Stimulated activated CD8-positive, alpha-beta memory T cell treated with anti-CD3 and anti-CD28 coated beads, Interleukin-4, amount 100 ng/mL, for 1 hour (primary cell): ENCODE measurements at regions not wholly inside any gene's neighbourhood (a gene's known extent, or its start where the extent isn't known, plus 50 kb on each side); places are given as distances from the start of the nearest gene placed in this dataset.
"Not testable (repeated sequence)": the region's sequence is repeated elsewhere in the genome, so short reads cannot be mapped to it uniquely, and the experiment has no call there.

Source experiments
- DNase-seq, 2 donors: peaks; one replicate each; pipeline ENCODE4 v3.0.0-alpha.2; 2020; ENCODE audit warnings: low read depth in 2 of 2, low spot score in 1 of 2

DNA sequence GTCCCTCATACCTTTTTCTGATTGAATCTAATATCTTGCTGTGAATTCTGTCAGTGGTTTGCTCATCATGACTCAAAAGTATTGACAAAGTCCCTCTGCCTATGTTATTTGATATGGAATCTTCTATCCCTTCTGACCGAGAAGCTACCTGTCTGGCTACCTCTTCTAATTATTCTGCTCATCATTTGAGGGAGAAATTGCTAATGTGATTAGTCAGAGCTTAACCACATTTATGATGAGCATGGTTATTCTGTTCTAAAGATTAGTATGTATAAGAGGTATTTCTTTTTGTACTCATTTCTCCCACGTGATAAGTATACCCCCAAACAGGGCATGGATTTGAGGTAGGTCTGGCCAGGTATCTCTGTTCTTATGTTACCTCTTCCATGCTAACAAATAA lies 428.4 kb upstream of the KCNMB2 start:
- DNase-seq, result no peak

DNA sequence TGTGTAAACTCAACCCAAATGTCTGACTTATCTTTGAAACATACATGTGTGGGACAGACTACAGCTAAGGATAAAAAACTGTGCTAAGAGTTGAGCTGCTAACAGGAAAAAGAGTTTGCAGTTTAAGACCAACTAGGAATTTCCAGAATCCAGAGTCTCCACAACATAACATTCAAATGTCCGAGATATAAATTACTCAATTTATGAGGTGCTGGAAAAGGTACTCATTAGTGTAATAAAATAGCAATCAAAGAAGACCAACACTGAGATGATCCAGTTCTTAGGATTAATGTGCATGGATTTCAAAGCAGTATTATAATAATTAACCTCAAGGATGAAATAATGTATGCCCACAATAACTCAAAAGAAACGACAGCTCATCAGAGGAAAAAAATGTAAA lies 426.5 kb upstream of the KCNMB2 start:
- DNase-seq, result no peak

DNA sequence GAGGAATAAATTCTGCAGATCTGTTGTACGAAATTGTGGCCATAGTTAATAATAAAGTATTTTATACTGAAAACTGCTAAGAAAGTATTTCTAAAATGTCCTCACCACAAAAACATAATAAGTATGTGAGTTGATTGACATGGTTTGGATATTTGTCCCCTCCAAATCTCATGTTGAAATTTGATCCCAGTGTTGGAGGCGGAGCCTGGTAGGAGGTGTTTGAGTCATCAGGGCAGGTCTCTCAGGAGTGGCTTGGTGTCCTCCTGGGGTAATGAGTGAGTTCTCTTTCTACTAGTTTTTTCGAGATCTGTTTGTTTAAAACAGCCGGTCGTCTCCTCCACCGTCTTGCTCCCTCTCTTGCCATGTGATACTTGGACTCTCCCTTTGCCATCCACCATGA lies 424.1 kb upstream of the KCNMB2 start:
- no peak for DNase-seq

DNA sequence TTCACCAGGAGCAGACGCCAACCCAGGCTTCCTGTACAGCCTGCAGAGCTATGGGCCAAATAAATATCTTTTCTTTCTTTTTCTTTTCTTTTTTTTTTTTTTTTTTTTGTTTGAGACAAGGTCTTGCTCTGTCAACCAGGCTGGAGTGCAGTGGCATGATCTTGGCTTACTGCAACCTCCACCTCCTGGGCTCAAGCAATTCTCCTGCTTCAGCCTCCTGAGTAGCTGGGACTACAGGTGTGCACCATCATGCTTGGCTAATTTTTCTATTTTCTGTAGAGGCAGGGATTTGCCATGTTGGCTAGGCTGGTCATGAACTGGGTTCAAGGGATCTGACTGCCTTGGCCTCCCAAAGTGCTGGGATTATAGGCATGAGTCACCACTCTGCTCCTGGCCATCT lies 423.7 kb upstream of the KCNMB2 start:
- DNase-seq, result not testable (repeated sequence)

DNA sequence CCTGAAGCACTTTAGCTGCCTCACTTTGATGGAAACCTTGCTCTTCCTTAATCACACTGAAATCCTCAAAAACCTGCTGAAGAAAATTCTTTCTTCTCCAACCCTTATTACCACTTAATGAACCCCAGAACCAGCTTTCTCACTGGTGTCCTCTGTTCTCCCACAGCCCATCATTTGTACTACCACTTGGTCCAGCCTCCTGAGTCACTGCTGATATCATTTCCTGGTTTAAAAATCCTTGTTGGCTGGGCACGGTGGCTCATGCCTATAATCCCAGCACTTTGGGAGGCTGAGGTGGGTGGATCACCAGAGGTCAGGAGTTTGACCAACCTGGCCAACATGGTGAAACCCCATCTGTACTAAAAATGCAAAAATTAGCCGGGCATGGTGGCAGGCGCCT lies 418.6 kb upstream of the KCNMB2 start:
- no peak for DNase-seq

DNA sequence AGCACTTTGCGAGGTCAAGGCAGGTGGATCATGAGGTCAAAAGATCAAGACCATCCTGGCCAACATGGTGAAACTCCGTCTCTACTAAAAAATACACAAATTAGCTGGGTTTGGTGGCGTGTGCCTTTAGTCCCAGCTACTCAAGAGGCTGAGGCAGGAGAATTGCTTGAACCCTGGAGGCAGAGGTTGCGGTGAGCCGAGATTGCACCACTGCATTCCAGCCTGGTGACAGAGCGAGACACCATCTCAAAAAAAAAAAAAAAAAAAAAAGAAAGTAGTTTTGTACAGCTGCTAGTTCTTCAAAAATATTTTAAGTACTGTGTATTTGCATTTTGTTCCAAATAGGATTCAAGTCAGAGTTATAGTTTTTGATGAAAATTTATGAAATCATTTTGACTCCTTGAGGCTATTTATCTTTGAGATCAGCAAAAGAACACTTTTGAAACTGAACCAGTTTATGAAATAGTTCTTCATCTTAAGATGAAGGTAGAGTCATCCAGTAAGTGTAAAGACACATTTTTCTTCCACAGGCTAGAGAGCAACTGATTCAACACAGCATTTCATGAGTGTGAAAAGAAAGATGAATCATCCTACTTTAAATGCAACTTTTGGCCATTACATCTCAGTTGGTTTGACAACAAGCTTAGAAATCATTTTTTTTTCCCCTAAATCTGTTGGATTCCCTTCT lies 416.5 kb upstream of the KCNMB2 start:
- DNase-seq, result not testable (repeated sequence)

DNA sequence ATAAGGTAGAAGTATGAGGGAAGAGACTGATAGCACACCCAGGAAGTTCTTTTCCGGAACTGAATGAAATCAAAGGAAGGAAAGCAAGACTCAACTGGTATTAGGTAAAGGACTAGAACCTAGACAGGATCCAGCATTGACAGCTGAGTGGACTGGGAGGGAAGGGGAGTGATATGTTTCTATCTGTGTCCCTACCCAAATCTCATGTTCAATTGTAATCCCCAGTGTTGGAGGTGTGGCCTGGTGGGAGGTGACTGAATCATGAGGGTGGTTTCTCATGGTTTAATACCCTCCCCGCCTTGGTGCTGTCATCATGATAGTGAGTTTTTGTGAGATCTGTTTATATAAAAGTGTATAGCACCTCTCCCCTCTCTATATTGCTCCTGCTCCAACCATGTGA lies 415.9 kb upstream of the KCNMB2 start:
- no peak for DNase-seq

DNA sequence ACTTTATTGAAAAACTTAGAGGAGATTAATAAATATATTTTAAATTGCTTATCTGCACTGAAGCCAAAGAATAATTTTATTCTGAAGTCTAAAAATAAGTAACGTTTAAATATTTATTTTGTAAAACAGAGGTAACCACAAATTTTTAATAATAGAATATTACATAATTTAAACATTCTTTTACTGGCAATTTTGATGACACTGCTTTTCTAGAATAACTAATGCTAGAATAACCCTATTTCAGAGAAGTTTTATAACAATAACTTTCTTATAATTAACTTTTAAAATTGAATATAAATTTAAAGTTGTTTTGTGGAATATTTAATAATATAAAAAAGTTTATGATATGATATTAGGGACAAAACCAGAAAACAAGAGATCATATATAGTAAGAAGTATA lies 409.6 kb upstream of the KCNMB2 start:
- DNase-seq, result no peak

DNA sequence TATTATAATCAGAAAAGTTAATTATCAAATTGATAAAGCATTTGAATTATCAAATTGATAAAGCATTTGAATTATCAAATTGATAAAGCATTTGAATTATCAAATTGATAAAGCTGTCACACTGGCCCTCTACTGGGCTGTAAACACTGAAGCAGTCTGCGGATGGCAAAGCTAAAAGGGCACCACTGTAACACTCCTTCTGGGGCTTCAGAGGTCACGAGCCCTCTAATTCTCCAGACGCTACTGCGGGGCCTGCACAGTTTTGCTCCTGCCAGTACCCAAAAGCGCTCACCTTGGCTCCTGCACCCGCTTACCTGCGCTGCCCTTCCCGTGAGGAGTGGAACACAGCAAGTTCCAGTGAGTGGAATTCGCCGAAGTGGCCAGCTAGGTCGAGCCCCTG lies 409.0 kb upstream of the KCNMB2 start:
- no peak for DNase-seq

DNA sequence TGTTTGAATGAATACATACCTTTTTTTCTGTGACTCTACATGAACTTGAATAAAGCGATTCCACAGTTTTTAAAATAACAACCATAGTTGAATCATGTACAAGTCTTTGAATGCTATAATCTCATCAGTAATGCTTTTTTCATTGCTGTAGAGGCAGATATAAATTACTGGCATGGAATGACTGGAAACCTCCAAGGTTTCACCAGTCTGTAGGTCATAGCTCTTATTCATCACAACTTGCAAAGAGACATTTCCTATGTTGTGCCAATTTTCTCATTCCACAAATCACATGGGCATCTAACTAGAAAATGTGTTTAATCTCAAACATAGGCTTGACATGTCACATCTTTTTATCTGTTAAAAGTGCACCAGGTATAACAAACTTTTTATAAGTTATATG lies 407.1 kb upstream of the KCNMB2 start:
- DNase-seq, result no peak

DNA sequence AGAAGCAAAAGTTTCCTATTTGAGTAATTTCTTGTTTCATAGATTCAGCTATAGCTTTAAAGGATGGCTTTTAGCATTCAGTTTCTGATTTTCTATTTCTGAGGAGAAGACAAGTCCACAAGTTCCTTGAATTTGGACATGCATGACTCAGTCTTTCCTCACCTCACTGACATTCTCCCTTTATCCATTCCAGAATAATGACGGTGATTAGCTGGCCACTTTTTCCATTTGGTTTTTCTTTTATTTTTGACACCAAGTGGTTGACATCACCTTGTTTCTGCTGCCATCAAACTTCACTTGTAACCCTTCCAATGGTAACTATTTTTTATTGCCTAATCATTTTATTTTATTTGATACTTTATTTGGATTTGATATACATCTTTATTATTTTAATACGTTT lies 404.4 kb upstream of the KCNMB2 start:
- no peak for DNase-seq

DNA sequence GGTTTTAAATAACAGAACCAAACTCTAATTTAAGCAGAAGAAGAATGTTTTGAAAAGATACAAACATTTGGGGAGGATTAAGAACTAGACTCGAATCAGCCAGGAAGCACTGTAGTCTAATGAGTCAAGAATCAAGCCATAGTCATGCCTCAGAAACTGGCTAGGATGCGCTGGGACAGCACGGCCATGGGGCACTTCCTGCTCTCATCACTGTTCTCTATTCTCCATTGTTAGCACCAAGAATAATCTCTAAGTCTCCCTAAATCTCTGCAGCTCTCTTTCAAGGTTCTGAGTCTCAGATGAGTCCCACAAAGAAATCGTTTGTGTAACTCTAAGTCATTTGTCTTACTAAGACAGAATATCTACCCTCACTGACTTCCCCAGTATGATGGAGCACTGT lies 399.0 kb upstream of the KCNMB2 start:
- DNase-seq, result no peak

DNA sequence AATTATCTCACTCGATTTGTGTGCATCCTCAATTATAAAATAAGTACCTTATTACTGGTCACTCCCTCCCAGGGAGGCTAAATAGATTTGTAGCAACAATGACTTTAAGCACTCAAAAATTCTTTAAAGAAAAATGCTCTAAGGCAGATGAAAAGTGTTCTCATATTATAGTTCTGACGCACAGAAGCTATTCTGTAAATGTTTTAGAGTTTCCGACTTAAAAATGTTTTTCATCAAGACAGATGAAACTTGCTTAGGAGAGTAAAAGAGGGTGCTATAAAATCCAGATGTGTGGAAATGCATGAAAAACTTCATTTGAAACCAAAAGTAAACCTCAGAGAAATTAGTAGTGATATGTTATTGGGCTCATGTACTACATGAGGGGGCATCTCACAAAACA lies 398.4 kb upstream of the KCNMB2 start:
- DNase-seq, result no peak

DNA sequence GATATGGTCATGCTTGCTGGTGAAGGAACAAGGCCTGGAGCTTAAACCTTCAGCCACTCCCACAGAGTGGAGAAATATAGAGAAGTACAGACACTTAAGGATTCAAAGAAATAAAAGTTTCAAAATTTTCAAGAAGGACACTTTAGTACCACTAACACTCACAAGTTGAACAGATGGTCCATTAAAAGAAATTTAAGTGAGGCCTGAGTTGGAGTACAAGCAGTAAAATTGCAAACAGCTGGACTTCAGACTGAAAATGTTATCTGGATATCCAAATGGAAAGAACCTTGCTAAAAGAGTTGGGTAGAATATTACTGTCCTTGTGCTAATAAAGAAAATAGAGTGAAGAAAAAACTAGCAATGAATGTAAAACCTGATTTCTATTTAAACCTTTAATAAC lies 397.1 kb upstream of the KCNMB2 start:
- no peak for DNase-seq

DNA sequence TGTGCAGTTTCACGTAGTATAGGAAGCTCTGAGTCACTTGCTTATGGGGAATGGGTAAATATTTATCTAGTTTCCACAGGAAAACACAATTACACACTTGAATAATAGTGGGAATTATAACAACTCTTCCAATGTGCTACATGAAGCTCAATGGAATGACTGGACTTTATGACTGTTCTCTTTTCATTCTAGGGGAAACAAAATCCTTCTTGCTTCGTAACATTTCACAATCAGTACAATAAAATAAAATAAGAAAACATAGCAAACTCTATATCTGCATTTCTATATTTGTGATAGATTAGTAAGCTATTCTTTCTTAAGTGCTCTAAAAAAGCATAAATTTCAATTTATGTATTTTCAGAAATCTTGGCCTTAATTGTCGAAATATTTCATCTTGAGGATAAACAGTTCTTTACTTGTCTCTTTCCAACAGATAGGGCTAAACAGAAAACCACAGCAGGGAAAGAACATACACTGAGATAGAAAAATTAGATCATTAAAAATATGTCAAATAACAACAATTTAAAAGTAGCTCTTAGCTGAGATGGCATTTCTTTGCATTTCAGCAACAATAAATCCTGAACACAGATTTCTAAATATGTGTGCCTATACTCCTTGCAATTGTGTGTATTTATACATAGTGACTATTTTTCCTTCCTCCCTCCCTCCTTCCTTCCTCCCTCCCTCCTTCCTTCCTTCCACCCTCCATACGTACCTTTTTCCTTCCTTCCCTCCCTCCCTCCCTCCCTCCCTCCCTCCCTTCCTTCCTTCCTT lies 395.5 kb upstream of the KCNMB2 start:
- DNase-seq, result no peak

DNA sequence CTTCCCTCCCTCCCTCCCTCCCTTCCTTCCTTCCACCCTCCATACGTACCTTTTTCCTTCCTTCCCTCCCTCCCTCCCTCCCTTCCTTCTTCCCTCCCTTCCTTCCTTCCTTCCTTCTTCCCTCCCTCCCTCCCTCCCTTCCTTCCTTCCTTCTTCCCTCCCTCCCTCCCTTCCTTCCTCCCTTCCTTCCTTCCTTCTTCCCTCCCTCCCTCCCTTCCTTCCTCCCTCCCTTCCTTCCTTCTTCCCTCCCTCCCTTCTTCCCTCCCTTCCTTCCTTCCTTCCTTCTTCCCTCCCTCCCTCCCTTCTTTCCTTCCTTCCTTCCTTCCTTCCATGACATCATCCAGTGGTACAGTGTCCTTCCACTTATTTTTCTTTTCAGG lies 394.9 kb upstream of the KCNMB2 start:
- not testable (repeated sequence) for DNase-seq

DNA sequence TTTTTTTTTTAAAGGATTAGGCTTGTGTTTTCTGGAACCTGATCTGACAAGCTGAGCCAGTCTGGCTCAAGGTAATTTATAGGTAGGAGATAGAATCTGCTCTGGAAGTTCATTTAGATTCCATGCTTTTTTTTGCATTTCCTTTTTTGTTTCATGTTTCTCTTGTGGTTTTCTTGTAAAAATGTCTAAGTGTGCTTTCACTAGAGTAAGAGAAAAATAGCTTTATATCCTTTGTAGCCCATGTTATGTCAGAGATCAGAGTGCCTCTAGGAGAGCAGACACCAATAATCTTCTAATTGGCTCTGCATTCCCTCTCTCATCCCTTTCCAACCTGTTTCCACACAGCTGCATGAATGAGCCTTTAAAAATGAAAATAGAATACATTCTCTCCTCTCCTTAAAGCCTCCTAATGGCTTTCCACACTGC lies 389.8 kb upstream of the KCNMB2 start:
- DNase-seq, result no peak

DNA sequence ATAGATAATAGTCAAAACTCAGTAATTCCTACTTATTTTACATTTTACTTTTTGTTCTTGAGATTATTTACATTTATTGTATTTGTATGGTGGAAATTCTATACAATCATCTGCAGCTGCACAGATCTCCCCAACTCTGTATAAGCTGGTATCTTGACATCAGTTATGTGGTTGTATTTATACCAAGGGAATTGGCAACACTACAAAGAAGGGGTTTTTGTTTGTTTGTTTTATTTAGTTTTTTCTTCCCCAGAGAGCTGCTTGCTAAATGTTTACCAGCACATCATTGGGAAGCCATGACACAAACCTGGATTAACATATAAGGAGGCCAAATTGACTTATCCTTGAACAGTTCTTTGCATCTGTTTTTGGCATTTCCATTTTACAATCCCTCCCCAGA lies 389.2 kb upstream of the KCNMB2 start:
- DNase-seq, result no peak

DNA sequence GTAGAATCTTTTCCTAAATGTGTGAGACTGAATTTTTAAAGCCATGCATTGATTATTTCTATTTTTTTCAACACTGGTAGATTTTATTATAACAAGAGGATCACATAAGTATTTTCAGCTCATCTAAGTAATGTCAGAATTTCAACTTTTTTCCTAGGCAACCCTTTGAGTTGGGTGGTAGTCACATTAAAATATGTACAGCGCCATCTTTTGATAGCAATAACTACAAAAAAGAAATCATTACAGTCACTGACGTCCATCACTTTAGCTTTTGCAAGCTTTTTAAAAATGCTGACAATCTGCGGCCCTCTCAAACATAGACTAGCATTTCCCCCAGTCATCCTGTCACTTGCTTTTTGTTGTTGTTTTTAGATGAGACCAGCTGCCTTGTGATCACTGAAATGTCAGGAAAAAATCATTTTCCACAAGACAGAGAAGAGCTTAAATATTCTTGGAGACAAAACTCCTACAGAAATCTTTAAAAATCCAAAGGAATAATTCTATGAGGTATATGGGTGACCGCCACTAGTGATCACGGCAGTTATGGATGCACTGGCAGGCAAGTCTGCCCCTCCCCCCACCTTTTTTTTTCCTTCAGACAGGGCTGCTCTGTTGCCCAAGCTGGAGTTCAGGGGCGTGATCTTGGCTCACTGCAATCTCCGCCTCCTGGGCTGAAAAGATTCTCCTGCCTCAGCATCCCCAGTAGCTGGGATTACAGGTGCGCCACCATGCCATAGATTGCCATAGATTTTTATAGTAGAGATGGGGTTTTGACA lies 384.0 kb upstream of the KCNMB2 start:
- no peak for DNase-seq

DNA sequence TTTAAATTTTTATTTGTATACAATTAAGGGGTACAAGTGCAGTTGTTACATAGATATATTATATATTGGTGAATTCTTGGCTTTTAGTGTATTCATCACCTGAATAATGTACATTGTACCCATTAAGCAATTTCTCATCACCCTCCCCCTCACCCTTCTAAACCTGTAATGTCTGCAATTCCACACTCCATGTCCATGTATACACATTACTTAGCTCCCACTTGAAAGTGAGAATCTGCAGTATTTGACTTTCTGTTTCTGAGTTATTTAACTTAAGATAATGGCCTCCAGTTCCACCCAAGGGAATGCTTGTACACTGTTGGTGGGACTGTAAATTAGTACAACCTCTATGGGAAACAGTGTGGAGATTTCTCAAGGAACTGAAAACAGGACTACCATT lies 383.2 kb upstream of the KCNMB2 start:
- no peak for DNase-seq

DNA sequence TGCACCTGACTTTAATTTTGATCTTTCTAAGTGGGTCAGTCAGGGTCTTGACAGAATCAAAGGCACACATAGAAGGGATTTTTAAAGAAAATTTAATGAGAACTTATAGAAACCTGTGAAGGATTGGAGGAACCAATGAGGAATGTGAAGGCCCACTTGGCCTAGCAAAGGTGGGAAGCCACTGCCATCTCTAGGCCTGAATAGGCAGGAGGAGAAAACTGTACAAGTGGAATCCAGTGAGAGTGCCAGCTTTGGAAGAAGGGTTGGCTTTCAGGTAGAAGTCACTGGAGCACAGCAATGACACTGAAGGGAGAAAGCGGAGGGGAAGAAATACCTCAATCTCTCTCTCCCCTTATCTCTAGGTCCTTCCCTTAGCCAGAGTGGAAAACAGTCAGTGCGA lies 380.7 kb upstream of the KCNMB2 start:
- DNase-seq, result no peak

DNA sequence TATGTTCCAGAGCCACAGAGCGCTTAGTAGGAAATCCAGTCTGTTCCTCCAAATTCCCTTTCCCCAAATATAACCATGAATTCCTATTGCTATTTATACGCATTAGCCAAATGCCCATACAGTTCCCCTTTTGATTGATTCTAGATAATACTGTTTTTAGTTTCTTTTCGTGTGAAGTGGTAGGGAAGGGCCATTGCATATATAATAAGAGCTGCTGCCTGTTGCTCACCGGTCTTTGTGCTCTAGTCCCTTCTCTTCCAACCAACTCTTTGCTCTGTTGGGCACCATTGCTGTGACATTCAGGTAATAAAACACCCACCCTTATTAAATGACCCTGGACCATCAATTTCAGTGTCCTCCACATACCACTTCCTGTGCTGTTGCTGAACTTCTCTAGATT lies 379.9 kb upstream of the KCNMB2 start:
- DNase-seq, result no peak
